HEK293 (cell line): ENCODE measurements at regions not wholly inside any gene's neighbourhood (a gene's known extent, or its start where the extent isn't known, plus 50 kb on each side); places are given as distances from the start of the nearest gene placed in this dataset.

Experiments used
- CTCF ChIA-PET: fragments of 350-600 bp; formaldehyde crosslinking; extraction: SDS; loops from one replicate; lab custom pipeline; 2021; ENCODE audit warnings: antibody characterized with exemption; lab: Yijun Ruan, JAX
- POLR2A ChIA-PET: fragments of 300-600 bp; formaldehyde crosslinking; extraction: SDS; loops from one replicate; lab custom pipeline; 2020; ENCODE audit warnings: antibody characterized with exemption, inconsistent platforms; lab: Yijun Ruan, JAX
- H3K27ac ChIP-seq: fragments of 200-500 bp; sonication (Bioruptor generic); 2 replicates; pipeline ENCODE4 v1.5.1; 2014; ENCODE audit warnings: low read depth, low read length, control low read depth, inconsistent platforms; ENCODE audit errors: extremely low read depth
- H3K36me3 ChIP-seq, 2 experiments: fragments of 200-500 bp in 1 of 2; sonication (Bioruptor generic) in 1 of 2; 1 replicate in 1 of 2; 2 replicates in 1 of 2; pipeline ENCODE4 v1.5.1; 2014 to 2017; ENCODE audit warnings: inconsistent platforms in 2 of 2, low read length in 2 of 2; ENCODE audit not compliant: control insufficient read depth in 2 of 2, insufficient read depth in 1 of 2
- H3K4me1 ChIP-seq: fragments of 200-500 bp; sonication (Bioruptor generic); 2 replicates; pipeline ENCODE4 v1.5.1; 2014; ENCODE audit warnings: mild to moderate bottlenecking, low read length, inconsistent platforms; ENCODE audit not compliant: control insufficient read depth, insufficient read depth
- H3K4me3 ChIP-seq: 2 replicates; pipeline ENCODE4 v1.5.1; 2011; ENCODE audit warnings: low read depth, mild to moderate bottlenecking, control low read depth, low read length, moderate library complexity
- H3K9me3 ChIP-seq: fragments of 200-500 bp; sonication (Bioruptor generic); 2 replicates; pipeline ENCODE4 v1.5.1; 2014; ENCODE audit warnings: low read depth, low read length, inconsistent platforms; ENCODE audit not compliant: control insufficient read depth, insufficient read depth
- REPIN1 ChIP-seq: fragments of 450-650 bp; formaldehyde crosslinking; IDR thresholded peaks from 2 replicates; pipeline ENCODE4 v1.5.1; 2017; ENCODE audit warnings: missing biosample characterization, missing genetic modification characterization, low read depth
- ZBTB7A ChIP-seq: fragments of 450-650 bp; formaldehyde crosslinking; IDR thresholded peaks from 2 replicates; pipeline ENCODE4 v1.5.1; 2016; ENCODE audit warnings: low read depth, missing biosample characterization, missing genetic modification characterization
- ZBTB8A ChIP-seq: fragments of 450-650 bp; formaldehyde crosslinking; IDR thresholded peaks from 2 replicates; pipeline ENCODE4 v1.5.1; 2016; ENCODE audit warnings: missing biosample characterization, missing genetic modification characterization
- ZFP3 ChIP-seq: fragments of 450-650 bp; formaldehyde crosslinking; IDR thresholded peaks from 2 replicates; pipeline ENCODE4 v1.5.1; 2016; ENCODE audit warnings: low read depth, missing biosample characterization, missing genetic modification characterization
- ZFP69B ChIP-seq: fragments of 450-650 bp; formaldehyde crosslinking; IDR thresholded peaks from 2 replicates; pipeline ENCODE4 v1.5.1; 2016; ENCODE audit warnings: missing biosample characterization, missing genetic modification characterization
- ZNF140 ChIP-seq: fragments of 450-650 bp; formaldehyde crosslinking; IDR thresholded peaks from 2 replicates; pipeline ENCODE4 v1.5.1; 2016; ENCODE audit warnings: missing biosample characterization, missing genetic modification characterization
- ZNF16 ChIP-seq: fragments of 450-650 bp; formaldehyde crosslinking; IDR thresholded peaks from 2 replicates; pipeline ENCODE4 v1.5.1; 2016; ENCODE audit warnings: low read depth, missing biosample characterization, missing genetic modification characterization
- ZNF341 ChIP-seq: fragments of 450-650 bp; formaldehyde crosslinking; IDR thresholded peaks from 2 replicates; pipeline ENCODE4; 2016; ENCODE audit warnings: low read depth, missing biosample characterization, missing genetic modification characterization
- ZNF610 ChIP-seq: fragments of 450-650 bp; formaldehyde crosslinking; IDR thresholded peaks from 2 replicates; pipeline ENCODE4 v1.5.1; 2016; ENCODE audit warnings: missing biosample characterization, missing genetic modification characterization, borderline replicate concordance
- ZNF623 ChIP-seq: fragments of 450-650 bp; formaldehyde crosslinking; IDR thresholded peaks from 2 replicates; pipeline ENCODE4 v1.5.1; 2016; ENCODE audit warnings: missing biosample characterization, missing genetic modification characterization
- ZNF654 ChIP-seq: fragments of 450-650 bp; formaldehyde crosslinking; IDR thresholded peaks from 2 replicates; pipeline ENCODE4 v1.5.1; 2016; ENCODE audit warnings: low read depth, missing biosample characterization, missing genetic modification characterization
- ZNF658 ChIP-seq: fragments of 450-650 bp; formaldehyde crosslinking; IDR thresholded peaks from 2 replicates; pipeline ENCODE4; 2016; ENCODE audit warnings: missing biosample characterization, missing genetic modification characterization
- ZNF747 ChIP-seq: fragments of 450-650 bp; formaldehyde crosslinking; IDR thresholded peaks from 2 replicates; pipeline ENCODE4 v1.5.1; 2016; ENCODE audit warnings: missing biosample characterization, missing genetic modification characterization
- ZNF777 ChIP-seq: fragments of 450-650 bp; formaldehyde crosslinking; IDR thresholded peaks from 2 replicates; pipeline ENCODE4 v1.5.1; 2017; ENCODE audit warnings: missing biosample characterization, missing genetic modification characterization, borderline replicate concordance
- ZNF792 ChIP-seq: fragments of 450-650 bp; formaldehyde crosslinking; IDR thresholded peaks from 2 replicates; pipeline ENCODE4 v1.5.1; 2016; ENCODE audit warnings: missing biosample characterization, missing genetic modification characterization
- TF ChIP-seq, protein P1 (sequence below): fragments of 450-650 bp; formaldehyde crosslinking; IDR thresholded peaks from 2 replicates; pipeline ENCODE4 v1.5.1; 2016; ENCODE audit warnings: missing biosample characterization, missing genetic modification characterization
- TF ChIP-seq, protein P2 (sequence below): IDR thresholded peaks from 2 replicates; pipeline ENCODE4 v1.6.1; 2011; ENCODE audit warnings: mild to moderate bottlenecking, low read depth, low read length, borderline replicate concordance
- TF ChIP-seq, protein P3 (sequence below): fragments of 450-650 bp; formaldehyde crosslinking; IDR thresholded peaks from 2 replicates; pipeline ENCODE4 v1.5.1; 2016; ENCODE audit warnings: missing biosample characterization, missing genetic modification characterization

DNA sequence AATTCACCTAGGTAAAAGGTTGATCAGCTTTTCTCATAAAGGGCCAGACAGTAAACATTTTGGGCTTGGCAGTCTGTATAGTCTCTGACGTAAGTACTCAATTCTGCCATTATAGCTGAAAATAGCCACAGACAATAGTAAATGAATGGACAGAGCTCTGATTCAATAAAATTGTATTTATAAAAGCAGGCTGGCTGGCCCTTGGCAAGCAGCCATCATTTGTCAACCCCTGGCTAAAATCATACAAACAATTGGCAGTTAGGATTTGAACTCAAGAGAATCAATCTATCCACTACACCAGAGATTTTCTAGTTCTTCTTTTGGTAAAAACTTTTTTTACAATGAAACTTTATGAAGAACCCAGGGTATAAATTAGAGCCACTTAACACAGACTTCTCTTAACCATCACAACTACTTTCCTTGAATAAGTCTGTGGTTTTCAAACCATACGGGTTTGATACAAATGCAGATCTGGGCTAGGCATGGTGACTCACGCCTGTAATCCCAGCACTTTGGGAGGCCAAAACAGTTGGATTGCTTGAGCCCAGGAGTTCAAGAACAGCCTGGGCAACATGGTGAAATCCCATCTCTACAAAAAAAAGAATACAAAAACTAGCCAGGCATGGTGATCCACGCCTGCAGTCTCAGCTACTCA is 124.5 kb downstream of the SLC16A9 start:
- Histone ChIP-seq H3K9me3 (no peaks in the 10 kb centered on the region), H3K4me3 (no peak overlapping the region), H3K27ac (no peak overlapping the region), H3K4me1 (no peaks in the 10 kb centered on the region), H3K36me3 (no peaks in the 10 kb centered on the region)
- TF ChIP-seq REPIN1 = no peak
- ChIA-PET POLR2A (no interaction called here), CTCF (interaction anchor here (0.6 to 0.7 kb wide), 3 partner anchors 14 to 190 kb away, joined by 3 to 5 read pairs (median 4); no protein-coding TSS in a partner anchor)

GRCh38 chr10:59582780-59583179 is 126.9 kb downstream of the SLC16A9 start:
- Histone ChIP-seq H3K4me1 (no peaks in the 10 kb centered on the region), H3K27ac (no peak overlapping the region), H3K9me3 (no peaks in the 10 kb centered on the region), H3K4me3 (no peak overlapping the region), H3K36me3 (no peaks in the 10 kb centered on the region)
- TF ChIP-seq ZNF792 (tag by site-specific recombination) = no peak
- no peak for TF ChIP-seq ZNF140
- POLR2A ChIA-PET = no interaction called here
- CTCF ChIA-PET = interaction anchor here (0.5 to 0.7 kb wide), 2 partner anchors 52 to 343 kb away, joined by 3 to 4 read pairs; no protein-coding TSS in a partner anchor

- H3K27ac ChIP-seq = no peak overlapping the region
- TF ChIP-seq, protein P1, sequence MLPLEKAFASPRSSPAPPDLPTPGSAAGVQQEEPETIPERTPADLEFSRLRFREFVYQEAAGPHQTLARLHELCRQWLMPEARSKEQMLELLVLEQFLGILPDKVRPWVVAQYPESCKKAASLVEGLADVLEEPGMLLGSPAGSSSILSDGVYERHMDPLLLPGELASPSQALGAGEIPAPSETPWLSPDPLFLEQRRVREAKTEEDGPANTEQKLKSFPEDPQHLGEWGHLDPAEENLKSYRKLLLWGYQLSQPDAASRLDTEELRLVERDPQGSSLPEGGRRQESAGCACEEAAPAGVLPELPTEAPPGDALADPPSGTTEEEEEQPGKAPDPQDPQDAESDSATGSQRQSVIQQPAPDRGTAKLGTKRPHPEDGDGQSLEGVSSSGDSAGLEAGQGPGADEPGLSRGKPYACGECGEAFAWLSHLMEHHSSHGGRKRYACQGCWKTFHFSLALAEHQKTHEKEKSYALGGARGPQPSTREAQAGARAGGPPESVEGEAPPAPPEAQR (tag by site-specific recombination) = no peak
- no peak for TF ChIP-seq REPIN1
- TF ChIP-seq, protein P2, sequence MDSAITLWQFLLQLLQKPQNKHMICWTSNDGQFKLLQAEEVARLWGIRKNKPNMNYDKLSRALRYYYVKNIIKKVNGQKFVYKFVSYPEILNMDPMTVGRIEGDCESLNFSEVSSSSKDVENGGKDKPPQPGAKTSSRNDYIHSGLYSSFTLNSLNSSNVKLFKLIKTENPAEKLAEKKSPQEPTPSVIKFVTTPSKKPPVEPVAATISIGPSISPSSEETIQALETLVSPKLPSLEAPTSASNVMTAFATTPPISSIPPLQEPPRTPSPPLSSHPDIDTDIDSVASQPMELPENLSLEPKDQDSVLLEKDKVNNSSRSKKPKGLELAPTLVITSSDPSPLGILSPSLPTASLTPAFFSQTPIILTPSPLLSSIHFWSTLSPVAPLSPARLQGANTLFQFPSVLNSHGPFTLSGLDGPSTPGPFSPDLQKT = no peak
- no peak for TF ChIP-seq ZBTB8A (tag by site-specific recombination)
- TF ChIP-seq ZFP3 (tag by site-specific recombination) = no peak
- no peak for TF ChIP-seq ZBTB7A (tag by site-specific recombination)
- TF ChIP-seq, protein P3, sequence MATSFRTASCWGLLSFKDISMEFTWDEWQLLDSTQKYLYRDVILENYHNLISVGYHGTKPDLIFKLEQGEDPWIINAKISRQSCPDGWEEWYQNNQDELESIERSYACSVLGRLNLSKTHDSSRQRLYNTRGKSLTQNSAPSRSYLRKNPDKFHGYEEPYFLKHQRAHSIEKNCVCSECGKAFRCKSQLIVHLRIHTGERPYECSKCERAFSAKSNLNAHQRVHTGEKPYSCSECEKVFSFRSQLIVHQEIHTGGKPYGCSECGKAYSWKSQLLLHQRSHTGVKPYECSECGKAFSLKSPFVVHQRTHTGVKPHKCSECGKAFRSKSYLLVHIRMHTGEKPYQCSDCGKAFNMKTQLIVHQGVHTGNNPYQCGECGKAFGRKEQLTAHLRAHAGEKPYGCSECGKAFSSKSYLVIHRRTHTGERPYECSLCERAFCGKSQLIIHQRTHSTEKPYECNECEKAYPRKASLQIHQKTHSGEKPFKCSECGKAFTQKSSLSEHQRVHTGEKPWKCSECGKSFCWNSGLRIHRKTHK (tag by site-specific recombination) = no peak
- no peak for TF ChIP-seq ZNF610 (tag by site-specific recombination)
- TF ChIP-seq ZNF623 (tag by site-specific recombination) = no peak
- no peak for TF ChIP-seq ZFP69B (tag by site-specific recombination)
- no peak for TF ChIP-seq ZNF658 (tag by site-specific recombination)
- no peak for TF ChIP-seq ZNF777 (tag by site-specific recombination)
- TF ChIP-seq ZNF654 (tag by site-specific recombination) = no peak
- TF ChIP-seq ZNF16 (tag by site-specific recombination) = no peak
- no peak for TF ChIP-seq ZNF341
- TF ChIP-seq ZNF747 (tag by site-specific recombination) = no peak
- H3K4me3 ChIP-seq = no peak overlapping the region
- no peaks in the 10 kb centered on the region for H3K4me1 ChIP-seq
- H3K36me3 ChIP-seq = no peaks in the 10 kb centered on the region
- H3K9me3 ChIP-seq = no peaks in the 10 kb centered on the region
- POLR2A ChIA-PET = no interaction called here
- CTCF ChIA-PET = interaction anchor here (0.7 to 3.9 kb wide), 4 partner anchors 40 to 345 kb away, joined by 3 to 18 read pairs (median 10); no protein-coding TSS in a partner anchor
Measured at GRCh38 chr10:59582058-59582457, 127.6 kb downstream of the SLC16A9 start.
